Endodermal cell (in vitro differentiated cells): ENCODE measurements at regions not wholly inside any gene's neighbourhood (a gene's known extent, or its start where the extent isn't known, plus 50 kb on each side); places are given as distances from the start of the nearest gene placed in this dataset.

ENCODE experiments used
- DNase-seq: peaks from one replicate; pipeline ENCODE4 v3.0.0-alpha.2; 2017
- H3K27ac ChIP-seq: 2 replicates; pipeline ENCODE4 v1.5.1; 2013; ENCODE audit warnings: mild to moderate bottlenecking, low read depth, low read length, moderate library complexity
- H3K27me3 ChIP-seq: 2 replicates; pipeline ENCODE4 v1.6.1; 2013; ENCODE audit warnings: mild to moderate bottlenecking, low read length, moderate library complexity; ENCODE audit not compliant: insufficient read depth, control insufficient read depth, poor library complexity, severe bottlenecking
- H3K36me3 ChIP-seq: 2 replicates; pipeline ENCODE4 v1.7.0; 2013; ENCODE audit warnings: mild to moderate bottlenecking, low read length, moderate library complexity; ENCODE audit not compliant: control insufficient read depth, insufficient read depth
- H3K4me1 ChIP-seq: one replicate; pipeline ENCODE4 v1.7.0; 2013; ENCODE audit warnings: low read length; ENCODE audit not compliant: control insufficient read depth, insufficient read depth
- H3K4me3 ChIP-seq: 2 replicates; pipeline ENCODE4 v1.5.1; 2013; ENCODE audit warnings: mild to moderate bottlenecking, low read length, moderate library complexity
- H3K9ac ChIP-seq: 2 replicates; pipeline ENCODE4 v1.6.1; 2013; ENCODE audit warnings: mild to moderate bottlenecking, low read length, moderate library complexity; ENCODE audit not compliant: poor library complexity, severe bottlenecking; ENCODE audit errors: extremely low read depth
- H3K9me3 ChIP-seq: 2 replicates; pipeline ENCODE4 v1.6.1; 2013; ENCODE audit warnings: mild to moderate bottlenecking, low read length, moderate library complexity; ENCODE audit not compliant: control insufficient read depth
- H3K27ac Mint-ChIP-seq: 2 replicates; pipeline ENCODE4 v1.8.0; 2020; ENCODE audit warnings: mixed read lengths
- H3K27me3 Mint-ChIP-seq: 2 replicates; pipeline ENCODE4 v1.8.0; 2021; ENCODE audit warnings: mild to moderate bottlenecking, mixed read lengths; ENCODE audit not compliant: insufficient read depth
- H3K36me3 Mint-ChIP-seq: 2 replicates; pipeline ENCODE4 v1.8.0; 2020; ENCODE audit warnings: low read depth, mixed read lengths
- H3K4me1 Mint-ChIP-seq: 2 replicates; pipeline ENCODE4 v1.8.0; 2020; ENCODE audit warnings: mixed read lengths
- H3K4me3 Mint-ChIP-seq: 2 replicates; pipeline ENCODE4 v1.8.0; 2020; ENCODE audit warnings: mild to moderate bottlenecking, moderate library complexity, mixed read lengths
- H3K9me3 Mint-ChIP-seq: 2 replicates; pipeline ENCODE4 v1.8.0; 2020; ENCODE audit warnings: mild to moderate bottlenecking, mixed read lengths
- WGBS, 2 experiments: methylation state at CpG; one replicate each; pipeline versions ENCODE4 v1.1.5 to v1.1.7; 2013; ENCODE audit warnings: missing lambda C conversion rate in 2 of 2, mixed read lengths in 1 of 2; ENCODE audit not compliant: insufficient coverage in 1 of 2, insufficient read length in 1 of 2; 5-methylcytosine and 5-hydroxymethylcytosine counted together
- TF ChIP-seq, protein P1 (sequence below): fragments of 200-600 bp; sonication (generic); conservative IDR thresholded peaks from 2 replicates; pipeline ENCODE4 v1.5.0; 2021; ENCODE audit warnings: antibody characterized with exemption, mild to moderate bottlenecking

DNA sequence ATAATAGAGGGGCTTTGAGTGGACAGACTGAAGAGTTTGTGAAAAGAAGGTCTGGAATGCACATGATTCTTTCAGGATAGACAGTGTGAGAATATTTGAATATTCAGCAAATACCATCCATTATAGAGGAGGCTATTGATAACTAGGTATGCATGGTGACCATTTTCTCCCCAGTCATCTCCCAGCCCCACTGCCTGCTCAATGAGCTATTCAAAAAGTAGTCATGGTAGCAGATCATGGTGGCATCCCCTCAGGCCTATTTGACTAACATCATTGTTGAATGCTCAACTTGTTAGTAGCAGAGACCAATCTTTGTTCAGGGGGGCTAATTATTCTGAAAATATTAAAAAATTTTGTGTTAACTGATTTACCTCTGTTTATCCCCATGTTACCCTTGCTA lies 311.6 kb downstream of the S1PR1 start:
- no peak overlapping the region for H3K4me3 ChIP-seq
- no peaks in the 10 kb centered on the region for H3K27me3 Mint-ChIP-seq
- no peaks in the 10 kb centered on the region for H3K36me3 ChIP-seq
- no peaks in the 10 kb centered on the region for H3K9me3 ChIP-seq
- H3K4me1 ChIP-seq, result no peaks in the 10 kb centered on the region
- no peak for DNase-seq
- no peaks in the 10 kb centered on the region for H3K4me1 Mint-ChIP-seq
- H3K27ac ChIP-seq, result no peak overlapping the region
- H3K9ac ChIP-seq, result no peak overlapping the region
- no peaks in the 10 kb centered on the region for H3K36me3 Mint-ChIP-seq
- TF ChIP-seq, protein P1, sequence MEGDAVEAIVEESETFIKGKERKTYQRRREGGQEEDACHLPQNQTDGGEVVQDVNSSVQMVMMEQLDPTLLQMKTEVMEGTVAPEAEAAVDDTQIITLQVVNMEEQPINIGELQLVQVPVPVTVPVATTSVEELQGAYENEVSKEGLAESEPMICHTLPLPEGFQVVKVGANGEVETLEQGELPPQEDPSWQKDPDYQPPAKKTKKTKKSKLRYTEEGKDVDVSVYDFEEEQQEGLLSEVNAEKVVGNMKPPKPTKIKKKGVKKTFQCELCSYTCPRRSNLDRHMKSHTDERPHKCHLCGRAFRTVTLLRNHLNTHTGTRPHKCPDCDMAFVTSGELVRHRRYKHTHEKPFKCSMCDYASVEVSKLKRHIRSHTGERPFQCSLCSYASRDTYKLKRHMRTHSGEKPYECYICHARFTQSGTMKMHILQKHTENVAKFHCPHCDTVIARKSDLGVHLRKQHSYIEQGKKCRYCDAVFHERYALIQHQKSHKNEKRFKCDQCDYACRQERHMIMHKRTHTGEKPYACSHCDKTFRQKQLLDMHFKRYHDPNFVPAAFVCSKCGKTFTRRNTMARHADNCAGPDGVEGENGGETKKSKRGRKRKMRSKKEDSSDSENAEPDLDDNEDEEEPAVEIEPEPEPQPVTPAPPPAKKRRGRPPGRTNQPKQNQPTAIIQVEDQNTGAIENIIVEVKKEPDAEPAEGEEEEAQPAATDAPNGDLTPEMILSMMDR, result no peak
- no peaks in the 10 kb centered on the region for H3K27me3 ChIP-seq
- H3K27ac Mint-ChIP-seq, result no peak overlapping the region
- H3K4me3 Mint-ChIP-seq, result no peak overlapping the region
- no peaks in the 10 kb centered on the region for H3K9me3 Mint-ChIP-seq

DNA sequence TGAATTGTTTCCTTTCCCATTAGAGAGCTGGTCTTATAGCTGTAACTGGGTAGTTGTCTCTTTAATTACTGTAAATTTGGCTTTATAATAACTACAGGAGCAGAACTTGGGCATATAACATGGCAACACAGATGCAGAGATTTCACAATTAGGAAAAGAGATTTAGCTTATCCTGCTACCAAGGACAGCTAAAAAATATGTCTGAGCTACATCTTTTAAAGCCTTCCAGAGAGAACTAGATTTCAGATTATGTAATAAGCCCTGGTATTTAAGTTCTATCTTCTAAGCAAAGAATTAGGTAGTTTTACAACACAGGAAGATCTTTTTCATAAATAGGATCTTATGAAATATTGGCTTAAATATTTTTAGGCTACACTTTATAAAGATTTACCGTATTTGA lies 313.8 kb downstream of the S1PR1 start:
- TF ChIP-seq, protein P1, result no peak
- no peak overlapping the region for H3K27ac Mint-ChIP-seq
- H3K4me1 Mint-ChIP-seq, result no peaks in the 10 kb centered on the region
- Histone ChIP-seq H3K27ac (no peak overlapping the region), H3K27me3 (no peaks in the 10 kb centered on the region), H3K4me1 (no peaks in the 10 kb centered on the region), H3K9me3 (peaks cover 7% of the 10 kb centered on the region), H3K4me3 (no peak overlapping the region), H3K9ac (no peak overlapping the region), H3K36me3 (no peaks in the 10 kb centered on the region)
- H3K27me3 Mint-ChIP-seq, result no peaks in the 10 kb centered on the region
- peaks cover 13% of the 10 kb centered on the region for H3K9me3 Mint-ChIP-seq
- WGBS, 2 experiments, result no CpG with 5 or more reads among the region's 1 CpG
- no peaks in the 10 kb centered on the region for H3K36me3 Mint-ChIP-seq
- H3K4me3 Mint-ChIP-seq, result no peak overlapping the region
- no peak for DNase-seq

DNA sequence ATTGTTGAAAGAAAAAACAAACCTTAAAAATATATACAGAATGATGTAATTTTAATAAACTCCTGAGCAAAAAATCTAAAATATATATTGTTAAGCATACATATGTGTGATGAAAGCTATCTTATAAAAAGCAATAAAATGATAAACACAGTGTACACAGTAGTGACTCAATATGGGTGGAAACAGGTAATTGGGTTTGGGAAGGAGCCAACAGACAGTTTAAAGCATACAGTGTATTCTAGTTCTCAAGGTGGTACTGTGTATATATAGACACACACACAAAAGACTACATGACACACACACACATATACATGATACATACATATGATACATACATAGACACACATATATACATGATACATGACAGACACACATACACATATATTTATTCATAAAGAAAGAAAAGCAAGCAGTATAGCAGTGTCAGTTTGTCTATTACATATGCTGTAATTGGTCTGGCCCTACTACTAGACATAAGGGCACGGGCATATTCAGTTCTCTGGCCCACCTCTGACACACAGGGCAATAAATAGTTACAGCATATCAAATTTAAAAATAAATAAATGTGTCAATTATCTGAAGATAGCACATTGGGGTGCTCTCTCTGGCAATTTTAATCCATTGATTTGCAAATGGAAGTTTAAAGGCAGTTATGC lies 330.2 kb downstream of the S1PR1 start:
- Mint-ChIP-seq H3K36me3 (no peaks in the 10 kb centered on the region), H3K9me3 (peaks cover 6% of the 10 kb centered on the region), H3K27me3 (no peaks in the 10 kb centered on the region), H3K27ac (no peak overlapping the region), H3K4me1 (peaks cover 5% of the 10 kb centered on the region), H3K4me3 (no peak overlapping the region)
- Histone ChIP-seq H3K9ac (no peak overlapping the region), H3K9me3 (peaks cover 14% of the 10 kb centered on the region), H3K4me1 (no peaks in the 10 kb centered on the region), H3K36me3 (no peaks in the 10 kb centered on the region), H3K27me3 (no peaks in the 10 kb centered on the region), H3K27ac (no peak overlapping the region), H3K4me3 (no peak overlapping the region)
- TF ChIP-seq, protein P1, result no peak
- no peak for DNase-seq
- WGBS, 2 experiments, result 83 to 100% methylated on average over 1 of the region's 1 CpG
